ENCODE measurements at regions not wholly inside any gene's neighbourhood (a gene's known extent, or its start where the extent isn't known, plus 50 kb on each side); places are given as distances from the start of the nearest gene placed in this dataset.
A peak's percentile ranks its signal among the peaks of the same experiment; 100 is the strongest.

GRCh38 chr2:121017396-121017795, 267.6 kb downstream of the TFCP2L1 start:
- Histone ChIP-seq H3K27ac (no peak overlapping the region), H3K4me3 (no peak overlapping the region)
- DNase-seq (ENCODE audit: low spot score) = no peak
- no peak for TF ChIP-seq CTCF (IDR thresholded peaks at IDR 0.05)

GRCh38 chr2:121018136-121019061, 266.6 kb downstream of the TFCP2L1 start:
- H3K4me3 ChIP-seq = peak overlapping the region; percentile 39
- TF ChIP-seq CTCF (IDR thresholded peaks at IDR 0.05) = no peak
- DNase-seq (ENCODE audit: low spot score) = no peak
- H3K27ac ChIP-seq = no peak overlapping the region

GRCh38 chr2:121019071-121019470, 265.9 kb downstream of the TFCP2L1 start:
- no peak for TF ChIP-seq CTCF (IDR thresholded peaks at IDR 0.05)
- Histone ChIP-seq H3K27ac (peak overlapping the region in 1 of 2 donors; percentile 28), H3K4me3 (peak overlapping the region; percentile 39)
- no peak for DNase-seq (ENCODE audit: low spot score)

DNA sequence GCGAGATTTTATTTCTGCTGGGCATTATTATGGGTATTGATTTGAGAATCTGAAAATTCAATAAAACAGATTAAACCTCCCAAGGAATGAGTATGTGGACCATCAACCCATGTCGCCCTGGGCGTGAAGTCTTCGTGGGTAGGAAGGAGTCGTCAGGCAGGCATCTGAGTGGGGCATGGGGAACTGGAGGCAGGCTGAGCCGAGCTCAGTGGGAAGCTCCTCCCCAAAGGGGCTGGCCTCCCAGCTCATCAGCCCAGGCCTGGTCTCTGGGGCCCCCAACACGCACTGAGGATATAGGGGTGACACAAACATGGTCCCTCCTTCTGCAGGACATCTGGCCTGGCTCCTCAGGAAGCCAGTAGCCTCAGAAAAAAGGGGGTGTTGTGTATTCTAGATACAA, 265.2 kb downstream of the TFCP2L1 start:
- DNase-seq (ENCODE audit: low spot score) = no peak
- no peak overlapping the region for H3K4me3 ChIP-seq
- no peak for TF ChIP-seq CTCF (IDR thresholded peaks at IDR 0.05)
- H3K27ac ChIP-seq = no peak overlapping the region

GRCh38 chr2:121021685-121022084, 263.3 kb downstream of the TFCP2L1 start:
- TF ChIP-seq CTCF (IDR thresholded peaks at IDR 0.05) = no peak
- Histone ChIP-seq H3K27ac (no peak overlapping the region), H3K4me3 (no peak overlapping the region)
- no peak for DNase-seq (ENCODE audit: low spot score)

- TF ChIP-seq CTCF (IDR thresholded peaks at IDR 0.05) = no peak
- no peak for DNase-seq (ENCODE audit: low spot score)
Measured at GRCh38 chr2:121028577-121028976, 256.4 kb downstream of the TFCP2L1 start.

GRCh38 chr2:121030523-121030922, 254.5 kb downstream of the TFCP2L1 start:
- no peak overlapping the region for H3K4me3 ChIP-seq
- H3K27ac ChIP-seq = no peak overlapping the region
- DNase-seq (ENCODE audit: low spot score) = no peak
- no peak for TF ChIP-seq CTCF (IDR thresholded peaks at IDR 0.05)

More at GRCh38 chr2:121028577-121028976, 256.4 kb downstream of the TFCP2L1 start:
- Histone ChIP-seq H3K27ac (no peak overlapping the region), H3K4me3 (no peak overlapping the region)

All from coronary artery (tissue), 2 donors.